Lower lobe of right lung (tissue), 2 donors: ENCODE measurements at regions not wholly inside any gene's neighbourhood (a gene's known extent, or its start where the extent isn't known, plus 50 kb on each side); places are given as distances from the start of the nearest gene placed in this dataset.

Experiments
- ATAC-seq, 2 donors: fragments of 200-7000 bp; cut with Tn5 transposase; one replicate each; pipeline ENCODE4 v1.9.1; 2020 to 2022; ENCODE audit warnings: mild to moderate bottlenecking in 2 of 2, moderate library complexity in 2 of 2
- DNase-seq: peaks from one replicate; pipeline ENCODE4 v3.0.0-alpha.2; 2020
- H3K27ac ChIP-seq: fragments of 200-600 bp; one replicate; pipeline ENCODE4 v1.8.0; 2022
- H3K27me3 ChIP-seq: fragments of 200-600 bp; one replicate; pipeline ENCODE4 v1.8.0; 2022; ENCODE audit warnings: low read depth
- H3K36me3 ChIP-seq: fragments of 200-600 bp; one replicate; pipeline ENCODE4 v1.8.0; 2022; ENCODE audit warnings: mild to moderate bottlenecking
- H3K4me1 ChIP-seq: fragments of 200-600 bp; one replicate; pipeline ENCODE4 v1.8.0; 2022
- H3K4me3 ChIP-seq: fragments of 200-600 bp; one replicate; pipeline ENCODE4 v1.8.0; 2022; ENCODE audit warnings: mild to moderate bottlenecking
- H3K9me3 ChIP-seq: fragments of 200-600 bp; one replicate; pipeline ENCODE4 v1.8.0; 2022
- intact Hi-C: fragments of 100-400 bp; cut with DNase I; formaldehyde crosslinking; loops from one replicate; pipeline ENCODE4 v1.11.0; 2022
- TF ChIP-seq, protein P1 (sequence below): fragments of 200-600 bp; IDR thresholded peaks from one replicate; pipeline ENCODE4 v1.8.0; 2022; ENCODE audit warnings: antibody characterized with exemption, mild to moderate bottlenecking
- donor health status: DM: no; HTN: yes; CAD: no; lungs with severe emphysema.

DNA sequence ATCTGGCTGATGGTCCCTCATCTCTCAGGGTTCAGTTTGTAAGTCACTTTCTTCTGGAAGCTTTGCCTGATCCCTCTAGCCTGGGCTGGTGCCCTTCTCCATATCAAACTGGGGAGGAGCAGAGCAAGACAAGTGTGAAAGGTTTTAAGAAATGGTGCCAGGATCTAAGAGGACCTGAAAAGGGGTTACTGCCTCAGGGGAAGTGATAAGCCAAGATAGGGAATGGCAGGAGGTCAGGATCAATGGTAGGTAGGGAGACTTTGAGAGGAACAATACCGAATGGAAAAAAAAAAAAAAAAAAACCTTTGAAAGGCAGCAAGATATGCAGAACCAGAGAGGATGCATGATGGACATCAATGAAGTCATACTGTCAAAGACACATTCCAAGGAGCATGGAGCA, 67.5 kb upstream of the TLR4 start:
- ATAC-seq: no peak
- intact Hi-C loops: no loop called here
- H3K27ac ChIP-seq: no peak overlapping the region
- H3K4me3 ChIP-seq: no peak overlapping the region
- H3K9me3 ChIP-seq: no peaks in the 10 kb centered on the region
- H3K36me3 ChIP-seq: no peaks in the 10 kb centered on the region
- DNase-seq: no peak
- TF ChIP-seq, protein P1, sequence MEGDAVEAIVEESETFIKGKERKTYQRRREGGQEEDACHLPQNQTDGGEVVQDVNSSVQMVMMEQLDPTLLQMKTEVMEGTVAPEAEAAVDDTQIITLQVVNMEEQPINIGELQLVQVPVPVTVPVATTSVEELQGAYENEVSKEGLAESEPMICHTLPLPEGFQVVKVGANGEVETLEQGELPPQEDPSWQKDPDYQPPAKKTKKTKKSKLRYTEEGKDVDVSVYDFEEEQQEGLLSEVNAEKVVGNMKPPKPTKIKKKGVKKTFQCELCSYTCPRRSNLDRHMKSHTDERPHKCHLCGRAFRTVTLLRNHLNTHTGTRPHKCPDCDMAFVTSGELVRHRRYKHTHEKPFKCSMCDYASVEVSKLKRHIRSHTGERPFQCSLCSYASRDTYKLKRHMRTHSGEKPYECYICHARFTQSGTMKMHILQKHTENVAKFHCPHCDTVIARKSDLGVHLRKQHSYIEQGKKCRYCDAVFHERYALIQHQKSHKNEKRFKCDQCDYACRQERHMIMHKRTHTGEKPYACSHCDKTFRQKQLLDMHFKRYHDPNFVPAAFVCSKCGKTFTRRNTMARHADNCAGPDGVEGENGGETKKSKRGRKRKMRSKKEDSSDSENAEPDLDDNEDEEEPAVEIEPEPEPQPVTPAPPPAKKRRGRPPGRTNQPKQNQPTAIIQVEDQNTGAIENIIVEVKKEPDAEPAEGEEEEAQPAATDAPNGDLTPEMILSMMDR: no peak
- H3K4me1 ChIP-seq: no peaks in the 10 kb centered on the region
- peaks cover 5% of the 10 kb centered on the region for H3K27me3 ChIP-seq

DNA sequence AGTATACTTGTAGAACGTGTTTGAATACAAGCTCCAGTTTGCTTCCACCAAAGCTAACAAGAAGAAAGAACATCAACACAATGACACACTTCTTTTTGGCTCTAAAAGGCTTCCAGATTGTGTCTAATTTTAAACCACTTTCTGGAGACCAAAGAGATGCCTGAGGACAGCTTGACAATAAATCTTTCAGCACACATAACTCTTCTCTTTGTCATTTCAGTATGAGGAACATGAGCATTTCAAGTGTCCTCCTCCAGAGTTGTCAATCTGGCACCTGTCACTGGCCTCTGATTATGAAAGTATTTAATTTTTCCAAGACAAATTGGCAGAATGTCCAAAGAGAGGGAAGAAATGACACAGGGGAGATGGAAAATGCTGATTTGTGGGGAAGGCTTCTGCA, 79.0 kb upstream of the TLR4 start:
- Histone ChIP-seq H3K4me3 (no peak overlapping the region), H3K36me3 (no peaks in the 10 kb centered on the region), H3K27ac (no peak overlapping the region), H3K9me3 (peaks cover 16% of the 10 kb centered on the region), H3K4me1 (no peaks in the 10 kb centered on the region), H3K27me3 (no peaks in the 10 kb centered on the region)
- TF ChIP-seq, protein P1: no peak
- intact Hi-C loops: no loop called here
- no peak for DNase-seq
- ATAC-seq: no peak

DNA sequence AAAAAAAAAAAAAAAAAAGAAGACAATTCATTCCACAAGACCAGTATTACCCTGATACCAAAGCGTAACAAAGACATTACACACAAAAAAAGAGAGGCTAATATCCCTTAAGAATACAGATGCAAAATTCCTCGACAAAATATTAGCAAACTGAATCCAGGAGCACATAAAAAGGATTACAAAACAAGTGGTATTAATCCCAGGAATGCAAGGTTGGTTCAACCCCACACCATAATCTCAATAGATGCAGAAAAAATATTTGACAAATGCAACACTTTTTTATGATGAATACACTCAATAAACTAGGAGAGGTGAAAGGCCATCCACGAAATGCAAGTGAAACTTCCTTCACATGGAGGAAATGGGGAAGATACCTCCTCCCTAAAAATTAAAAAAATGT, 80.1 kb upstream of the TLR4 start:
- H3K9me3 ChIP-seq: peaks cover 16% of the 10 kb centered on the region
- TF ChIP-seq, protein P1: no peak
- intact Hi-C loops: no loop called here

DNA sequence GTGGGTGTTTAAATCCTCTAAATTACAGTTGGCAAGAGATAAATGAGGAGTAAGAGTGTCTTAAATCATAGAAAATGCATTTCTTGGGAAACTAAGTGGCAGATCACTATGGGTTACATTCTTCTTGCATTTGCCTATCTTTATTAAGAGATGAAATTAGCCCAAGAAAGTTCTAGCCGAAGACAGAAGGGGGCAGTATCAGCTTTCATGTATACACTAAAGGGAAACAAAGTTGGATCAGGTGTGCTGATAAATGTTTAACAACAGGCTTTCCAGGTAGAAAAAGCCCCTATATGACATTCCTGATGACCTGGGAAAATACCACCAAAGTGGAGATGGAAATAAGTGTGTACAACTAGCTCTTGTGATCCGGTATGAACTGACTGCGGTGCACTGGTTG, 81.9 kb upstream of the TLR4 start:
- Histone ChIP-seq H3K27ac (no peak overlapping the region), H3K4me1 (no peaks in the 10 kb centered on the region), H3K36me3 (no peaks in the 10 kb centered on the region), H3K9me3 (peaks cover 16% of the 10 kb centered on the region), H3K4me3 (no peak overlapping the region), H3K27me3 (no peaks in the 10 kb centered on the region)
- intact Hi-C loops: no loop called here
- ATAC-seq (no peak), DNase-seq (no peak)
- TF ChIP-seq, protein P1: no peak

More for the DNA sequence above, 80.1 kb upstream of the TLR4 start:
- no peak overlapping the region for H3K4me3 ChIP-seq
- no peaks in the 10 kb centered on the region for H3K36me3 ChIP-seq
- no peak overlapping the region for H3K27ac ChIP-seq
- no peaks in the 10 kb centered on the region for H3K4me1 ChIP-seq
- ATAC-seq: no peak
- DNase-seq: no peak
- H3K27me3 ChIP-seq: no peaks in the 10 kb centered on the region

DNA sequence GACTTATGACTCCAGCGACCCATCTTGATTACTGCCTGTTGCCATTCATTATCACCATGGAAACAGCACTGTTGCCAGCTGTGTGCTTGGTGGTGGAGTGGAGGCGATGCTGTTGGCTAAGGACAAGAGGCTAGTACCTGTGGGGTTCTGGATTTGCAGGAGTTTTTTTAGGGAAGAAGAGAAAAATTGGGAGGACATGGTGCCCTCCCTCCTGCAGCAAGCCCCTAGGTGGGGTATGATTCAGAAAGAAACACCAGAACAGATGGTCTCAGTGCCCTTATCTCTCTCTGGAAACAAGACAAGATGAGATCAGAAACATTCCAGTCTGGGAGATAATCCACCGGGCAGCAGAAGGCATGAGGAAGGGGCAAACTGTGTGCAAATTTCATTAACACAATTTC, 87.8 kb upstream of the TLR4 start:
- no peaks in the 10 kb centered on the region for H3K4me1 ChIP-seq
- H3K36me3 ChIP-seq: no peaks in the 10 kb centered on the region
- no peaks in the 10 kb centered on the region for H3K9me3 ChIP-seq
- H3K27me3 ChIP-seq: no peaks in the 10 kb centered on the region
- H3K4me3 ChIP-seq: no peak overlapping the region
- H3K27ac ChIP-seq: no peak overlapping the region
- intact Hi-C loops: no loop called here
- TF ChIP-seq, protein P1: no peak
- ATAC-seq: no peak
- no peak for DNase-seq

DNA sequence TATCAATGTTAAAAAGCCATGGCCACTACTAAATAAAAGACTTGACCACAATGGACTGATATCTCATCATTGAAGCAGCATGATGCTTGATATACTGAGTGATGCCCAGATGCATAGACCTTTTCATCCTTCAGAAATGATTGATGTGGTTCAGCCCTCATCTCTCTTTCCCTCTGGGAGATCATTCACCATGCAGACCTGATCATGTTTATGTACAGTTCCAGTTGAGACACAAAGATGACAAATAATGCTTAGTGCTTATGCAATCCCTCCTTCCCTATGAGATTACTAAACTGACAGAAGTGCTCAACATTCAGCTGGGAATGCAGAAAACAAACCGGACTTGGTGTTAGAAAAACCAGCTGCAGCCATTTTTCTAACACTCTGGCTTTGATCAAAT, 91.9 kb upstream of the TLR4 start:
- intact Hi-C loops: no loop called here

More for the DNA sequence above, 91.9 kb upstream of the TLR4 start:
- no peak for DNase-seq
- H3K9me3 ChIP-seq: no peaks in the 10 kb centered on the region
- TF ChIP-seq, protein P1: no peak
- no peak for ATAC-seq
- no peaks in the 10 kb centered on the region for H3K4me1 ChIP-seq
- no peak overlapping the region for H3K27ac ChIP-seq
- H3K27me3 ChIP-seq: no peaks in the 10 kb centered on the region
- no peaks in the 10 kb centered on the region for H3K36me3 ChIP-seq
- H3K4me3 ChIP-seq: no peak overlapping the region
